ENCODE measurements at regions not wholly inside any gene's neighbourhood (a gene's known extent, or its start where the extent isn't known, plus 50 kb on each side); places are given as distances from the start of the nearest gene placed in this dataset.

- TF ChIP-seq CTCF (IDR thresholded peaks at IDR 0.05) (no peak), POLR2A (IDR thresholded peaks at IDR 0.05) (no peak), EP300 (IDR thresholded peaks at IDR 0.05) (no peak)
These were observed 606.3 kb downstream of the KCNJ2 start for GRCh38 chr17:70775679-70776078.
